Right kidney (tissue), 1 donor: ENCODE measurements at regions not wholly inside any gene's neighbourhood (a gene's known extent, or its start where the extent isn't known, plus 50 kb on each side); places are given as distances from the start of the nearest gene placed in this dataset.

Experiments
- DNase-seq: peaks from one replicate; pipeline ENCODE4 v3.0.0-alpha.2; 2016

GRCh38 chr6:147078602-147079001 is 125.6 kb upstream of the STXBP5 start:
- no peak for DNase-seq

- DNase-seq: no peak
These were observed 124.0 kb upstream of the STXBP5 start for GRCh38 chr6:147080225-147080624.

GRCh38 chr6:147081076-147081609 is 123.1 kb upstream of the STXBP5 start:
- DNase-seq: no peak

- DNase-seq: no peak
These were observed 116.6 kb upstream of the STXBP5 start for GRCh38 chr6:147087641-147088040.

- no peak for DNase-seq
These were observed 115.4 kb upstream of the STXBP5 start for GRCh38 chr6:147088861-147089260.

- DNase-seq: no peak
These were observed 108.9 kb upstream of the STXBP5 start for GRCh38 chr6:147095316-147095715.

- no peak for DNase-seq
These were observed 104.2 kb upstream of the STXBP5 start for GRCh38 chr6:147099974-147100373.

- DNase-seq: no peak
These were observed 101.2 kb upstream of the STXBP5 start for GRCh38 chr6:147103007-147103406.

- DNase-seq: no peak
These were observed 100.5 kb upstream of the STXBP5 start for GRCh38 chr6:147103694-147104093.

GRCh38 chr6:147105786-147106185 is 98.4 kb upstream of the STXBP5 start:
- no peak for DNase-seq

- DNase-seq: no peak
These were observed 97.3 kb upstream of the STXBP5 start for GRCh38 chr6:147106759-147107401.

- DNase-seq: no peak
These were observed 95.8 kb upstream of the STXBP5 start for GRCh38 chr6:147108259-147108910.

- DNase-seq: no peak
These were observed 94.5 kb upstream of the STXBP5 start for GRCh38 chr6:147109707-147110106.

GRCh38 chr6:147116056-147116455 is 88.2 kb upstream of the STXBP5 start:
- DNase-seq: no peak

GRCh38 chr6:147117011-147117410 is 87.2 kb upstream of the STXBP5 start:
- no peak for DNase-seq

GRCh38 chr6:147117580-147117979 is 86.6 kb upstream of the STXBP5 start:
- DNase-seq: no peak

- DNase-seq: no peak
These were observed 84.9 kb upstream of the STXBP5 start for GRCh38 chr6:147119310-147119709.

- DNase-seq: no peak
These were observed 81.4 kb upstream of the STXBP5 start for GRCh38 chr6:147122823-147123222.

GRCh38 chr6:147126618-147127022 is 77.6 kb upstream of the STXBP5 start:
- no peak for DNase-seq

GRCh38 chr6:147127587-147127986 is 76.6 kb upstream of the STXBP5 start:
- DNase-seq: no peak

- no peak for DNase-seq
These were observed 76.2 kb upstream of the STXBP5 start for GRCh38 chr6:147128056-147128455.

GRCh38 chr6:147131532-147132128 is 72.6 kb upstream of the STXBP5 start:
- no peak for DNase-seq

GRCh38 chr6:147132889-147133288 is 71.3 kb upstream of the STXBP5 start:
- no peak for DNase-seq

GRCh38 chr6:147133669-147134068 is 70.5 kb upstream of the STXBP5 start:
- no peak for DNase-seq
